ENCODE measurements at regions not wholly inside any gene's neighbourhood (a gene's known extent, or its start where the extent isn't known, plus 50 kb on each side); places are given as distances from the start of the nearest gene placed in this dataset.
A peak's percentile ranks its signal among the peaks of the same experiment; 100 is the strongest.
"Not testable (repeated sequence)": the region's sequence is repeated elsewhere in the genome, so short reads cannot be mapped to it uniquely, and the experiment has no call there.

GRCh38 chr10:33013331-33013730, 55.3 kb upstream of the ITGB1 start:
- not testable (repeated sequence) for H3K27ac ChIP-seq (ENCODE audit: low read depth, low read length); H3K27me3 ChIP-seq (ENCODE audit: control insufficient read depth in 1 of 2, insufficient read depth in 2 of 2, low read length in 2 of 2); H3K4me3 ChIP-seq (ENCODE audit: low read depth in 1 of 2, low read length in 2 of 2); H3K9me3 ChIP-seq (ENCODE audit: control insufficient read depth in 1 of 2, low read length in 2 of 2); H3K4me1 ChIP-seq (ENCODE audit: control insufficient read depth in 1 of 2, insufficient read depth in 2 of 2, low read length in 2 of 2); H3K36me3 ChIP-seq (ENCODE audit: control insufficient read depth in 1 of 2, insufficient read depth in 2 of 2, low read length in 2 of 2); H3K9ac ChIP-seq (ENCODE audit: low read depth in 1 of 2, low read length in 2 of 2)

GRCh38 chr10:33012306-33012705, 54.3 kb upstream of the ITGB1 start:
- no peak overlapping the region for H3K27ac ChIP-seq (ENCODE audit: low read depth, low read length)
- H3K4me3 ChIP-seq (ENCODE audit: low read depth in 1 of 2, low read length in 2 of 2) = no peak overlapping the region
- H3K4me1 ChIP-seq (ENCODE audit: control insufficient read depth in 1 of 2, insufficient read depth in 2 of 2, low read length in 2 of 2) = no peaks in the 10 kb centered on the region
- H3K36me3 ChIP-seq (ENCODE audit: control insufficient read depth in 1 of 2, insufficient read depth in 2 of 2, low read length in 2 of 2) = no peaks in the 10 kb centered on the region
- no peaks in the 10 kb centered on the region for H3K27me3 ChIP-seq (ENCODE audit: control insufficient read depth in 1 of 2, insufficient read depth in 2 of 2, low read length in 2 of 2)
- H3K9ac ChIP-seq (ENCODE audit: low read depth in 1 of 2, low read length in 2 of 2) = no peak overlapping the region
- H3K9me3 ChIP-seq (ENCODE audit: control insufficient read depth in 1 of 2, low read length in 2 of 2) = no peaks in the 10 kb centered on the region

- no peak overlapping the region for H3K9ac ChIP-seq (ENCODE audit: low read depth in 1 of 2, low read length in 2 of 2)
- H3K27me3 ChIP-seq (ENCODE audit: control insufficient read depth in 1 of 2, insufficient read depth in 2 of 2, low read length in 2 of 2) = no peaks in the 10 kb centered on the region
- no peak overlapping the region for H3K27ac ChIP-seq (ENCODE audit: low read depth, low read length)
- H3K4me3 ChIP-seq (ENCODE audit: low read depth in 1 of 2, low read length in 2 of 2) = no peak overlapping the region
- H3K9me3 ChIP-seq (ENCODE audit: control insufficient read depth in 1 of 2, low read length in 2 of 2) = no peaks in the 10 kb centered on the region
- peaks cover 4 to 5% of the 10 kb centered on the region in 2 donors for H3K4me1 ChIP-seq (ENCODE audit: control insufficient read depth in 1 of 2, insufficient read depth in 2 of 2, low read length in 2 of 2)
- H3K36me3 ChIP-seq (ENCODE audit: control insufficient read depth in 1 of 2, insufficient read depth in 2 of 2, low read length in 2 of 2) = no peaks in the 10 kb centered on the region
These were observed 52.4 kb upstream of the ITGB1 start for GRCh38 chr10:33010132-33011037.

GRCh38 chr10:33009244-33010131, 51.5 kb upstream of the ITGB1 start:
- Histone ChIP-seq H3K9ac (ENCODE audit: low read depth in 1 of 2, low read length in 2 of 2) (no peak overlapping the region), H3K9me3 (ENCODE audit: control insufficient read depth in 1 of 2, low read length in 2 of 2) (no peaks in the 10 kb centered on the region), H3K27ac (ENCODE audit: low read depth, low read length) (no peak overlapping the region), H3K4me1 (ENCODE audit: control insufficient read depth in 1 of 2, insufficient read depth in 2 of 2, low read length in 2 of 2) (peaks cover 4 to 5% of the 10 kb centered on the region in 2 donors), H3K4me3 (ENCODE audit: low read depth in 1 of 2, low read length in 2 of 2) (no peak overlapping the region), H3K27me3 (ENCODE audit: control insufficient read depth in 1 of 2, insufficient read depth in 2 of 2, low read length in 2 of 2) (no peaks in the 10 kb centered on the region), H3K36me3 (ENCODE audit: control insufficient read depth in 1 of 2, insufficient read depth in 2 of 2, low read length in 2 of 2) (no peaks in the 10 kb centered on the region)

- peaks cover 4 to 5% of the 10 kb centered on the region in 2 donors for H3K4me1 ChIP-seq (ENCODE audit: control insufficient read depth in 1 of 2, insufficient read depth in 2 of 2, low read length in 2 of 2)
- no peaks in the 10 kb centered on the region for H3K9me3 ChIP-seq (ENCODE audit: control insufficient read depth in 1 of 2, low read length in 2 of 2)
- peak overlapping the region in 1 of 2 donors; percentile 8 for H3K9ac ChIP-seq (ENCODE audit: low read depth in 1 of 2, low read length in 2 of 2)
- no peaks in the 10 kb centered on the region for H3K36me3 ChIP-seq (ENCODE audit: control insufficient read depth in 1 of 2, insufficient read depth in 2 of 2, low read length in 2 of 2)
- H3K27me3 ChIP-seq (ENCODE audit: control insufficient read depth in 1 of 2, insufficient read depth in 2 of 2, low read length in 2 of 2) = no peaks in the 10 kb centered on the region
- H3K4me3 ChIP-seq (ENCODE audit: low read depth in 1 of 2, low read length in 2 of 2) = peak overlapping the region in 1 of 2 donors; percentile 40
- no peak overlapping the region for H3K27ac ChIP-seq (ENCODE audit: low read depth, low read length)
These were observed 50.6 kb upstream of the ITGB1 start for GRCh38 chr10:33008499-33009243.

GRCh38 chr10:33007731-33008381, 49.8 kb upstream of the ITGB1 start:
- H3K4me3 ChIP-seq (ENCODE audit: low read depth in 1 of 2, low read length in 2 of 2); H3K27me3 ChIP-seq (ENCODE audit: control insufficient read depth in 1 of 2, insufficient read depth in 2 of 2, low read length in 2 of 2); H3K4me1 ChIP-seq (ENCODE audit: control insufficient read depth in 1 of 2, insufficient read depth in 2 of 2, low read length in 2 of 2); H3K9me3 ChIP-seq (ENCODE audit: control insufficient read depth in 1 of 2, low read length in 2 of 2); H3K27ac ChIP-seq (ENCODE audit: low read depth, low read length); H3K36me3 ChIP-seq (ENCODE audit: control insufficient read depth in 1 of 2, insufficient read depth in 2 of 2, low read length in 2 of 2); H3K9ac ChIP-seq (ENCODE audit: low read depth in 1 of 2, low read length in 2 of 2): not testable (repeated sequence)
